ENCODE measurements at regions not wholly inside any gene's neighbourhood (a gene's known extent, or its start where the extent isn't known, plus 50 kb on each side); places are given as distances from the start of the nearest gene placed in this dataset.
"Not testable (repeated sequence)": the region's sequence is repeated elsewhere in the genome, so short reads cannot be mapped to it uniquely, and the experiment has no call there.

GRCh38 chr1:222054416-222054815 lies 312.5 kb upstream of the DUSP10 start:
- DNase-seq, result no peak

GRCh38 chr1:222053790-222054294 lies 312.0 kb upstream of the DUSP10 start:
- DNase-seq, result no peak

GRCh38 chr1:222051311-222051710 lies 309.4 kb upstream of the DUSP10 start:
- DNase-seq, result not testable (repeated sequence)

GRCh38 chr1:222049661-222050060 lies 307.8 kb upstream of the DUSP10 start:
- DNase-seq, result not testable (repeated sequence)

- DNase-seq, result no peak
These were observed 307.3 kb upstream of the DUSP10 start for GRCh38 chr1:222049176-222049575.

GRCh38 chr1:222048094-222048595 lies 306.3 kb upstream of the DUSP10 start:
- DNase-seq, result no peak

- no peak for DNase-seq
These were observed 305.5 kb upstream of the DUSP10 start for GRCh38 chr1:222047366-222047765.

GRCh38 chr1:222046684-222047263 lies 304.9 kb upstream of the DUSP10 start:
- no peak for DNase-seq

GRCh38 chr1:222045786-222046185 lies 303.9 kb upstream of the DUSP10 start:
- no peak for DNase-seq

- DNase-seq, result no peak
These were observed 303.3 kb upstream of the DUSP10 start for GRCh38 chr1:222045236-222045635.

- DNase-seq, result no peak
These were observed 301.8 kb upstream of the DUSP10 start for GRCh38 chr1:222043444-222044292.

GRCh38 chr1:222042120-222042519 lies 300.2 kb upstream of the DUSP10 start:
- no peak for DNase-seq

GRCh38 chr1:222040955-222041354 lies 299.1 kb upstream of the DUSP10 start:
- no peak for DNase-seq

GRCh38 chr1:222040121-222040805 lies 298.4 kb upstream of the DUSP10 start:
- DNase-seq, result no peak

- no peak for DNase-seq
These were observed 297.1 kb upstream of the DUSP10 start for GRCh38 chr1:222038971-222039370.

GRCh38 chr1:222037720-222038119 lies 295.8 kb upstream of the DUSP10 start:
- DNase-seq, result no peak

GRCh38 chr1:222034790-222035189 lies 292.9 kb upstream of the DUSP10 start:
- DNase-seq, result peak; percentile 79

- DNase-seq, result no peak
These were observed 291.6 kb upstream of the DUSP10 start for GRCh38 chr1:222033450-222033849.

- no peak for DNase-seq
These were observed 289.4 kb upstream of the DUSP10 start for GRCh38 chr1:222031318-222031717.

- DNase-seq, result no peak
These were observed 286.8 kb upstream of the DUSP10 start for GRCh38 chr1:222028676-222029075.

- DNase-seq, result no peak
These were observed 286.2 kb upstream of the DUSP10 start for GRCh38 chr1:222028116-222028515.

GRCh38 chr1:222026280-222026679 lies 284.4 kb upstream of the DUSP10 start:
- DNase-seq, result no peak

- no peak for DNase-seq
These were observed 281.1 kb upstream of the DUSP10 start for GRCh38 chr1:222023025-222023424.

GRCh38 chr1:222021129-222021528 lies 279.2 kb upstream of the DUSP10 start:
- no peak for DNase-seq
